ENCODE measurements at regions not wholly inside any gene's neighbourhood (a gene's known extent, or its start where the extent isn't known, plus 50 kb on each side); places are given as distances from the start of the nearest gene placed in this dataset.

- TF ChIP-seq CTCF (IDR thresholded peaks at IDR 0.05), result no peak
- no peak for TF ChIP-seq POLR2A (IDR thresholded peaks at IDR 0.05)
These were observed 619.7 kb downstream of the EPM2A start for GRCh38 chr6:145115638-145116037.
